A673 (cell line): ENCODE measurements at regions not wholly inside any gene's neighbourhood (a gene's known extent, or its start where the extent isn't known, plus 50 kb on each side); places are given as distances from the start of the nearest gene placed in this dataset.

Experiments used
- EZH2 ChIP-seq: fragments of 200-600 bp; sonication (generic); IDR thresholded peaks from 2 replicates; pipeline ENCODE4 v1.6.1; 2017; ENCODE audit warnings: borderline replicate concordance, low read depth, mild to moderate bottlenecking, mixed read lengths, antibody characterized with exemption, low read length; ENCODE audit not compliant: poor library complexity, severe bottlenecking
- TF ChIP-seq, protein P1 (sequence below): fragments of 300-800, 200-600 bp; sonication (generic); conservative IDR thresholded peaks from 2 replicates; pipeline ENCODE4 v1.5.1; 2017; ENCODE audit warnings: low read depth, mild to moderate bottlenecking, antibody characterized with exemption, low read length, moderate library complexity, mixed read lengths

DNA sequence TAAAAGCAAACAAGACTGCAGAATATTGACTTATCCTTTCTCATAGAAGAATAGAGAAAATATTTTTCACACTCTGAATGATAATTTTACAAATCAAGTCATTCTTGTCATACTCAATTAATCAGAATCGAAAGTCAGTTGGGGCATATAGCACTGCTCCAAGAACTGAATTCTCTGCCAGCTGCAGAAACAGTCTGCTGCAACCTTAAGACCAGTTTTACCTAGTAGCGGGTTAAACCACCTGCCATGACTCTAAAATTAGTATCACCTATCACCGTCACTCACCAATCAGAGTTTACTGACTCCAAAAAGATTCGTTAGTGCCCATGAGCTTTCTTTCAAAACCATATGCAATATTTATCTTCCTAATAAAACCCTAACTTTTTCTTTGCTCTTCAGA, 429.0 kb upstream of the GRM3 start:
- TF ChIP-seq, protein P1, sequence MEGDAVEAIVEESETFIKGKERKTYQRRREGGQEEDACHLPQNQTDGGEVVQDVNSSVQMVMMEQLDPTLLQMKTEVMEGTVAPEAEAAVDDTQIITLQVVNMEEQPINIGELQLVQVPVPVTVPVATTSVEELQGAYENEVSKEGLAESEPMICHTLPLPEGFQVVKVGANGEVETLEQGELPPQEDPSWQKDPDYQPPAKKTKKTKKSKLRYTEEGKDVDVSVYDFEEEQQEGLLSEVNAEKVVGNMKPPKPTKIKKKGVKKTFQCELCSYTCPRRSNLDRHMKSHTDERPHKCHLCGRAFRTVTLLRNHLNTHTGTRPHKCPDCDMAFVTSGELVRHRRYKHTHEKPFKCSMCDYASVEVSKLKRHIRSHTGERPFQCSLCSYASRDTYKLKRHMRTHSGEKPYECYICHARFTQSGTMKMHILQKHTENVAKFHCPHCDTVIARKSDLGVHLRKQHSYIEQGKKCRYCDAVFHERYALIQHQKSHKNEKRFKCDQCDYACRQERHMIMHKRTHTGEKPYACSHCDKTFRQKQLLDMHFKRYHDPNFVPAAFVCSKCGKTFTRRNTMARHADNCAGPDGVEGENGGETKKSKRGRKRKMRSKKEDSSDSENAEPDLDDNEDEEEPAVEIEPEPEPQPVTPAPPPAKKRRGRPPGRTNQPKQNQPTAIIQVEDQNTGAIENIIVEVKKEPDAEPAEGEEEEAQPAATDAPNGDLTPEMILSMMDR: no peak
- no peak for TF ChIP-seq EZH2
